ENCODE measurements at regions not wholly inside any gene's neighbourhood (a gene's known extent, or its start where the extent isn't known, plus 50 kb on each side); places are given as distances from the start of the nearest gene placed in this dataset.

- DNase-seq (ENCODE audit: low read depth in 2 of 2), result no peak
These were observed 960.2 kb upstream of the NR2F2 start for GRCh38 chr15:95370291-95370690.

GRCh38 chr15:95371664-95372063 lies 958.8 kb upstream of the NR2F2 start:
- DNase-seq (ENCODE audit: low read depth in 2 of 2), result no peak

- DNase-seq (ENCODE audit: low read depth in 2 of 2), result no peak
These were observed 955.2 kb upstream of the NR2F2 start for GRCh38 chr15:95375281-95375680.

- no peak for DNase-seq (ENCODE audit: low read depth in 2 of 2)
These were observed 953.1 kb upstream of the NR2F2 start for GRCh38 chr15:95377258-95377852.

DNA sequence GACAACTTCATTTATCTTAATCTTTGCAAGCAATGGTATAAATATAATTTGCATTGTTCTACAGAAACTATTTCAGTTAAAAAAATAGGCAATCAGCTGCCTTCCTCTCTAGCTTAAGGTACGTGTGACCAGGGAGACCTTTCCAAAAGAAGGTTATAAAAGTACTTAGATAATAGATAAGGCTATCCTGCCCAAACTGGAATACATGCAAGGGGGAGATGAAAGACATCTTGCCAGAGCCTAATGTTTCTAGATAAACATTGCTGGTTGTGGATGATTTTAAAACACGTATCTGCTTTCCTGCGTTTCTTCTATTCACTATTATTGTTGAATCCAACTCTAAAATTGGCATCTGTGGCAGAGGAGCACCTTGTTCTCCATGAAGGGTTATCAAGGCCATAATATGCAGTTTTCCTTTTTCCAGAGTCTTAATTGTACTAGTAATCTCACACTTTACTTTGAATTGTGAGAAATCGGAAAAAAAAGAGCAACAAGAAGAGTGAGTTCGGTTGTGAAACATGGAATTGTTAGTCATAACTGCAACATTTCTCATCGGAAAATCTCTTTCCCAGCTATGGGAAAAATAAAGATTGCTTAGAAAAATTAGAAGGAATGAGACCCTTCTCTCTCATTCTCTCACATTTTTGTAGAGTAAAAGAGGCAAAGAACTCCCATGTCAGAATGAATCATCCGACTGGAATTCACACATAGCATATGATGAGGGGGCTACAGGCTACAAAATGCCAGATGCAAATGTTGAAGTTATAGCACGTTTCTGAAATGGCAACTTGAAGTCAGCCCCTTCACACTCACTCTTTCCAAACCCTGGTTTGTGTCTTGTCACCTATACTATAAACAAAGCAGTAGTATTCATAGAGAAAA lies 936.1 kb upstream of the NR2F2 start:
- no peak for DNase-seq (ENCODE audit: low read depth in 2 of 2)

DNA sequence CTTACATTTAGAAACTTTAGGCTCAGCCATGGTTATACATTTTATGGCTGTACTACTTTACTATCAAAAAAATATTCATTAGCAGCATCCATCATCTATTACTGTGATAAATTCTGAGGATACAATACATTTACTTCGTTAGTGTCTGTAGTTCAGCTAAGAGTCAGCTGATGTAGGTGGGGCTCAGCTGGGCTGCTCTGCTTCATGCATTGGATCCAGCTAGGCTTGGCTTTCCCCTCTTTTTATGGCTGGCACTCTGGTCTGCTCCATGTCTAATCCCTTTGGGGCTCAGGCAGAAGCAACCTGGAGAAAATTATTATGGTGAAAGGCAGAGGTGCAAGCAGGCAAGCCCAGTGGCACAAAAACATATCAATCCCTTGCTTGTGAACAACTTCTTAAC lies 930.1 kb upstream of the NR2F2 start:
- DNase-seq (ENCODE audit: low read depth in 2 of 2), result no peak

DNA sequence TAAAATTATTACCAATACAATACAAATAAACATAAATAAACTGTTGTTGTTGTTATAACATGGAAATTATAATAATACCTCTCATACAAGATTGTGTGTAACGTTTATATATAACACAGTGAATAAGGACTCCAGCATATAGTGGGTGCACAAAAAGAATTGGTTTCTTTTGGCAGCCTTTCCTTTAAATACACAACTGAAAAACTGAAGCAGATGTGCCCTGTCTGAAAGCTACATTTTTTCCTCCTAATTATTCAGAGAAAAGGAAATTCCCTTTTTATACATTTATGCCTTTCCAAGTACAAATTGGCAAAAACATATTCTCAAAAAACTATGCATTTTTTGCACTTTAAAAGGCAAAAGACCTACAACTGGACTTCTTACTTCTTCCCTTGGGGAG lies 928.9 kb upstream of the NR2F2 start:
- DNase-seq (ENCODE audit: low read depth in 2 of 2), result no peak

- DNase-seq (ENCODE audit: low read depth in 2 of 2), result no peak
These were observed 925.1 kb upstream of the NR2F2 start for GRCh38 chr15:95405447-95405846.

- no peak for DNase-seq (ENCODE audit: low read depth in 2 of 2)
These were observed 923.0 kb upstream of the NR2F2 start for GRCh38 chr15:95407534-95407933.

DNA sequence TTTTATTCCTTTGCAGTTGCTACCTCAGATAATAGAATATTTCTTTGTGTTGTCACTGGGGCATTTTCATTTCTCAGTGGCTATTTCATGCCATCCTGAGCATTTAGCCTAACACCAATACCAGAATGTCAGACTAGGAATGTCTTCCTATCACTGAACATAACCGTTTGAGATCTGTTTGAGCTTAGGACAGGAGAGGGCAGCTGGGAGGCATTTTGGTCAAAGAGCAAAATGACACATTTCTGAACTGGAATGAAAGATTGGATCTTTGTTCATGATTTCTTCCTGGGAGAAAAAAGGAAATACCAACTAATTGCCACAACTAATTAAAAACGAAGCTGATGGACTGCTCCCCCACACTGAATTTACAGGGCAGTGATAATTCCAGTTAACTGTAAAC lies 921.3 kb upstream of the NR2F2 start:
- no peak for DNase-seq (ENCODE audit: low read depth in 2 of 2)

DNA sequence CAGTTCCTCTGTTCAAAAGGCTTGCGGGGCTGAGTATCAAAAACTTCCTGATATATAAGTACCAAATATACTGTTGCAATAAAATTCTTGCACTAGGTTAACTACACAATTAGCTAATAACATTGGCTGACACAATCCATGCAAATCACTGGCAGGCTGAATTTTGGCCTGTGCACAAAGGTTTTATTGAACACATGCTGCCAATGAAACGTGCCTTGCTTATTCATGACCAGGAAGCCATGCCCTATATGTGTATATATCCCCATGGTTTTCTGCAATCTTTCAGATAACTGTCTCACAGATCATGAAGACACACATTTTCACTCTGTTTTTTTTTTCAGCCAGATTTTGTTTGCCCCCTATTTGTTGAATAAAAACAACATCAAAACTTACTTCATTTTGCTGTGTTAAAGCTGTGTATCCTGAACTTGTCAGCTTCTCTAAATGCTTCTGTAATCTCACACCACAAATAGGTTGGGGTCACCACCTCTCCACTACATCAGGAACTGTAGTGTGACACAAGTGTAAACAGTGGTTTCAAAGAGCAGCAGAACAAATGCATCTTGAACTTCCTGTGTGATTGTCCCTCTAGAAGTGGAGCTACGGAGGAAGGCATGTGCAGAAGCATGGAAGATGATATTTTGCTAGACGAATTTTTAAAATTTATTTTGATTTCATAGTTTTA lies 920.7 kb upstream of the NR2F2 start:
- no peak for DNase-seq (ENCODE audit: low read depth in 2 of 2)

GRCh38 chr15:95410757-95411156 lies 919.7 kb upstream of the NR2F2 start:
- no peak for DNase-seq (ENCODE audit: low read depth in 2 of 2)

DNA sequence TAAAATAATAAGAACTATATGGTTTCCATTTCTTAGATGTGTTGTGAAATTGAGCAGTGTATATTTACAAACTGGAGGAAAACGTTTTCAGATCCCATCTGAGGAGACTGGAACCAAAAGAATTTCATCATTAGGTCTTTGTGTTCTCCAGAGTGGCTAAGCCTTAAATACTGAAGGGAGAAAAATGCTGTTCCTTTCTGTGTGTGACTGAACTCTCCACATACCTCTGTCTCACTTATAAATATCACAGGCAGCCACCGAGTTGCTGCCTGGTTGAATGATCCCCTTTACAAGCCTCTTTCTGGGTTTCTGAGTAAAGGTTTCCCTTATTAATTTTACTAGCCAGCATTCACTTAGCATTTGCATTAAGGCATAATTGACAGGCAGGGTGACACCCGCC lies 913.9 kb upstream of the NR2F2 start:
- no peak for DNase-seq (ENCODE audit: low read depth in 2 of 2)

DNA sequence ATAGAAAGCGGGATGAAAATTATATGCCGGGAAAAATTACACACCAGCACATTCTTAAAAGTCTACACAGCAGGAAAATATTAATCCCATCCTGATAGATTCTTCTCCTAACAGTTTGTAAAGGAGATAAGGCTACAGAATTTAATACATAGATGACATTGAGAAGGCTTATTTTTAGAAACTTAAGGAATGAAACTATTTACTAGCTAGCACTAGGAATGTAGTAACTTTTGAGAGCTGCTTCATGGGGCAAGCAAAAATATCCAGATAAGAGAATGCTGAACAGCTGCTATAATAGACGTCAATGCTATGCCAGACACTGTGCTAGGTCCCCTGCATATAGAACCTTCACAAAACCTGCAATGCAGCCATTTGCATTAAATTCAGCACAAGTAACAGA lies 912.7 kb upstream of the NR2F2 start:
- no peak for DNase-seq (ENCODE audit: low read depth in 2 of 2)

GRCh38 chr15:95422255-95422654 lies 908.2 kb upstream of the NR2F2 start:
- DNase-seq (ENCODE audit: low read depth in 2 of 2), result no peak

DNA sequence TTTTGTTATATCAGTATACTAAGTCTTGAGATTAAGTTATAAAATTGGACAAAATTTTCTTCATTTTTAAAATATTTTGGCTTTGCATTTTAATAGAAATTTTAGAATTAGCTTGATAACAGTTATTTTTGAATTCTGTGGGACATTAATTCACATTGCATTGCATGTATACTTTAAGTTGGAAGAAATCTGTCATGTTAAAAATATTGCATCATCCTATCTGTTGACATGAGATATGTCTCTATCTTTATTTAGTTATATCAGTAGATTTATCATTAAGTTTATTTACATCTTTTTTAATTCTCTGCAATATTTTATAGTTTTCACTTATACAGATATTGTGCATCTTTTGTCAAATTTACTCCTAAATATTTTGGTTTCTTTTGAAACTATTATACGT lies 904.6 kb upstream of the NR2F2 start:
- no peak for DNase-seq (ENCODE audit: low read depth in 2 of 2)

- DNase-seq (ENCODE audit: low read depth in 2 of 2), result no peak
These were observed 901.2 kb upstream of the NR2F2 start for GRCh38 chr15:95429345-95429744.

GRCh38 chr15:95431518-95431917 lies 899.0 kb upstream of the NR2F2 start:
- no peak for DNase-seq (ENCODE audit: low read depth in 2 of 2)

DNA sequence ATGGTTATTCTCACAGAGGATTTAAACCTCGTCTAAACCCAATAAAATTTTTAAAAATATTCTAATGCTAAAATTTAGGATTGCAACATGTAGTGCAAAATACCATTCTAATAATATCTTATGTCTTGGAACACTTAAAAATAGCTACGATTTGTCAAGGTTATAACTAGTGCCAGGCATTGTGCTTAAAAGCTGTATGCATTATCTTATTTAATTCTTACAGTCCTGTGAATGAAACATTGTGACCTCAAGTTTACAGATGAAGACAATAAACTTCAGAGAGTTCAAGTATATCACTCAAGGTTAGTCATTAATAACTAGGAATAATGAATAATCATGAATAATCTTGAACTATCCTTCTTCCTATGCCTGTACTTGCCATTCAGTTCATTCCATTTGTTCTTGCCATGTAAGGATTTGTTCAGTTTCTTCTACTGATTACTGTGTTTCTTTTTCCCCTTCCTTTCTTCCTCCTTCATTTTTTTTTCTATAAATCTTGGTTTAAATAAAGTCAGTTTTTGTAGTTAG lies 897.6 kb upstream of the NR2F2 start:
- DNase-seq (ENCODE audit: low read depth in 2 of 2), result no peak

- DNase-seq (ENCODE audit: low read depth in 2 of 2), result no peak
These were observed 890.6 kb upstream of the NR2F2 start for GRCh38 chr15:95439922-95440376.

GRCh38 chr15:95440712-95441111 lies 889.8 kb upstream of the NR2F2 start:
- no peak for DNase-seq (ENCODE audit: low read depth in 2 of 2)

GRCh38 chr15:95442107-95442719 lies 888.3 kb upstream of the NR2F2 start:
- no peak for DNase-seq (ENCODE audit: low read depth in 2 of 2)

Measured in stimulated activated CD4-positive, alpha-beta T cell treated with anti-CD3 and anti-CD28 coated beads, Interleukin-12 subunit alpha, Interleukin-12 subunit beta, amount 100 ng/mL, for 24 hours (primary cell).